ENCODE measurements at regions not wholly inside any gene's neighbourhood (a gene's known extent, or its start where the extent isn't known, plus 50 kb on each side); places are given as distances from the start of the nearest gene placed in this dataset.

DNA sequence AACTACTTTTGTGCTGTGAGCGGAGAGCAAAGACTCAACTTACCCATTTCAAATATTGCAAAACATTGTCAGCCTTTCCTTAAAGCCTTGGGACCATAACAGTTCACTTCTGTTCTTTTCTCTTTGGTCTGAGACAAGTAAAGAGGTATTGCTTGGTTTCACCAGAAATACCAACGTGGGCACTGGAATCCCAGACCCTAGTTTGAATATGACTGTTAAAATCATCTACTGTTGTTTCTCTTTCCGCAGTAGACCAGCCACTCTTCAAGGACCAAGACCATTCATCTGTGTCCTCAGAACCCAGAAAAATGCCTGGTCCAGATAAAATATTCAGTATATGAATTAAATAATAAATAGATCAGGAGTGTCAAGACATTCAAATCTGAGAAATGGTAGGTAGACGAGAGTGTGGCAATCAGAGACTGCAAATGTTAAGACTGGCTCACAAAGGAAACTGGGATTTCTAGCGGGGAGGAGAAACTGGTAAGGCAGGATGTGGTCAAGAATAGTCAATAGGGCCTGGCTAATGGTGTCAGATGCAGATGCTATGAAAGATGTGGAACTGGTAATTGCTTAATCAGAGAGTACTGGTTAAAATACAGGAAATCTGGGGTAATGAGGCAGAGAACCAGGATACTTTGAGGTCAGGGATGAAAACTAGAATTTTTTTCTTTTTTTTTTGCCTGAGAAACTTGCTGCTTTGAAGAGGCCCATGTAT, 82.1 kb upstream of the IL33 start:
- H3K9me3 ChIP-seq (ENCODE audit: control insufficient read depth, insufficient read depth, low read length) = no peaks in the 10 kb centered on the region
- no peak overlapping the region for H3K4me3 ChIP-seq (ENCODE audit: low read depth, low read length)
- no peak for DNase-seq (ENCODE audit: low read depth in 4 of 6, low spot score in 6 of 6)
- no peak overlapping the region for H3K27ac ChIP-seq (ENCODE audit: low read depth, low read length)
- H3K4me1 ChIP-seq (ENCODE audit: control insufficient read depth, insufficient read depth, low read length) = no peaks in the 10 kb centered on the region
- no peaks in the 10 kb centered on the region for H3K36me3 ChIP-seq (ENCODE audit: control insufficient read depth, insufficient read depth, low read length)
- H3K27me3 ChIP-seq (ENCODE audit: control insufficient read depth, insufficient read depth, low read length) = no peaks in the 10 kb centered on the region
- WGBS (ENCODE audit: insufficient coverage) = 78% methylated on average over 2 of the region's 5 CpGs

DNA sequence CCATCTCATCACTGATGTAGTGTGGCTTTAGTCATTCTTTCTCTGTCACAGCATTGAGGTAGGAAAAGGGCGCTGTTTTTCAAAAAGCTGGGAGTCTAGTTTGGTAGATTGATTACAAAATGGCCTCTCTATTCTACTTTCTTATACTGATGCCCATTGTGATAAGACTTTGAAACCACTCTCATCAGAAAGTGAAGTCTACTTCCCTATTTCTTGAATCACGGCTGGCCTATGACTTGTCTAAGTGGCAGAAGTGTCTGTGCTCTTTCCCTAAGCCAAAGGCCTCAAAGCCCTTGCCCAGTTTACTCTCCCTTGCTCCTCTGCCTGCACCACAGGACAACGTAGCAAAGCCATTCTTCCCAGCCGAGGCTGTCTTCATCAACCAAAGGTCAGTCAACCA, 83.0 kb upstream of the IL33 start:
- Histone ChIP-seq H3K27me3 (ENCODE audit: control insufficient read depth, insufficient read depth, low read length) (no peaks in the 10 kb centered on the region), H3K4me3 (ENCODE audit: low read depth, low read length) (no peak overlapping the region), H3K9me3 (ENCODE audit: control insufficient read depth, insufficient read depth, low read length) (no peaks in the 10 kb centered on the region), H3K36me3 (ENCODE audit: control insufficient read depth, insufficient read depth, low read length) (no peaks in the 10 kb centered on the region), H3K27ac (ENCODE audit: low read depth, low read length) (no peak overlapping the region), H3K4me1 (ENCODE audit: control insufficient read depth, insufficient read depth, low read length) (no peaks in the 10 kb centered on the region)
- no peak for DNase-seq (ENCODE audit: low read depth in 4 of 6, low spot score in 6 of 6)
- WGBS (ENCODE audit: insufficient coverage) = 77% methylated on average over 3 of the region's 4 CpGs

DNA sequence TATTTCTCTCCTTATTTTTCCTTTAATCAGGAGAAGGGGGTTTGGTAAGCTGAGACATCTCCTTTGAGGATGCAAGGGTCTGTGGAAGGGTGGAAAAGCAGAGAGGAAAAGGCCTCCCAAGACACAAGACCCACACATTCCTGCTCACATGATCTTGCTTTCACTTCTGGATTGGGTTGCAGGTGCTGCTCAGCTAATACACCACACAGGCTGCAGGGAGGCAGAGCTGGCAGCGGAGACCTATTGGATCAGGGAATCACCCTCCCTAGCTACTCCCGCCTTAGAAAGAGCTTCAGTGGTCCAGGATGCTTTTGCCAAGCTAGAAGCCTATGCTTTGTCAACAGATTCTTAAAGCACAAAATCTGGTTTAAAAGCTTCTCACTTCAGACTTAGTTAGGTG, 87.6 kb upstream of the IL33 start:
- WGBS (ENCODE audit: insufficient coverage) = 86% methylated on average over 1 of the region's 2 CpGs
- Histone ChIP-seq H3K4me1 (ENCODE audit: control insufficient read depth, insufficient read depth, low read length) (no peaks in the 10 kb centered on the region), H3K27ac (ENCODE audit: low read depth, low read length) (no peak overlapping the region), H3K27me3 (ENCODE audit: control insufficient read depth, insufficient read depth, low read length) (no peaks in the 10 kb centered on the region), H3K36me3 (ENCODE audit: control insufficient read depth, insufficient read depth, low read length) (no peaks in the 10 kb centered on the region), H3K4me3 (ENCODE audit: low read depth, low read length) (no peak overlapping the region), H3K9me3 (ENCODE audit: control insufficient read depth, insufficient read depth, low read length) (no peaks in the 10 kb centered on the region)
- no peak for DNase-seq (ENCODE audit: low read depth in 4 of 6, low spot score in 6 of 6)

DNA sequence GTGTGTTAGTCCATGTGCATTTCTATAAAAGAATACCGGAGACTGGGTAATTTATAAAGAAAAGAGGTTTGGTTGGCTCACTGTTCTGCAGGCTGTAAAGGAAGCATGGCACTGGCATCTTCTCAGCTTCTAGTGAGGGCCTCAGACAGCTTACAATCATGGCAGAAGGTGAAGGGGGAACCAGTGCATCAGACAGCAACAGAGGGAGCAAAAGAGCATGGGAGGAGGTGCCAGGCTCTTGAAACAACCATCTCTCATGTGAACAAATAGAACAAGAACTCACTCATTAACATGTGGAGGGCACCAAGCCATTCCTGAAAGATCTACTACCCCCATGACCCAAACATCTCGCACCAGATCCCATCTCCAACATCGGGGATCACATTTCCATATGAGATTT, 89.2 kb upstream of the IL33 start:
- Histone ChIP-seq H3K27me3 (ENCODE audit: control insufficient read depth, insufficient read depth, low read length) (no peaks in the 10 kb centered on the region), H3K9me3 (ENCODE audit: control insufficient read depth, insufficient read depth, low read length) (no peaks in the 10 kb centered on the region), H3K36me3 (ENCODE audit: control insufficient read depth, insufficient read depth, low read length) (no peaks in the 10 kb centered on the region), H3K4me1 (ENCODE audit: control insufficient read depth, insufficient read depth, low read length) (no peaks in the 10 kb centered on the region), H3K27ac (ENCODE audit: low read depth, low read length) (no peak overlapping the region), H3K4me3 (ENCODE audit: low read depth, low read length) (no peak overlapping the region)
- WGBS (ENCODE audit: insufficient coverage) = 83% methylated on average over 1 of the region's 3 CpGs
- DNase-seq (ENCODE audit: low read depth in 4 of 6, low spot score in 6 of 6) = no peak

DNA sequence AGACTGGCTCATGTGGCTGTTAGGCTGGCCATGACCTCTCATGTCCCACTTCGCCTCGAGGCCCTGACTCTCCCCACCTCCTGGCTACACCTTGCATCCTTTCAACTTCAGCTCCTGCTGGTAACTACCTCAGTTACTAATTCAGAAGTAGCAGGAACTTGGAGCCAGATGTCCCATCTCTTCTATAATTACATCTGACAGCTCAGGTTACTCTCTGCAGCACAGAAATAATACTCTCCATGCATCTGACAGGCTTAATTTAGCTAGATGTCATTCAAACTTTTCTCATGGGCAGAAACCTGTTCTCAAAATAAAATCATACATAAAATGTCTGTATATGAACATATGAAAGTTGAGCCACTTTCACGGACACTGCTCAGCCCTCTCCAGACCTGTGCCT, 92.2 kb upstream of the IL33 start:
- H3K27me3 ChIP-seq (ENCODE audit: control insufficient read depth, insufficient read depth, low read length) = no peaks in the 10 kb centered on the region
- 90% methylated on average over 2 of the region's 3 CpGs for WGBS (ENCODE audit: insufficient coverage)
- DNase-seq (ENCODE audit: low read depth in 4 of 6, low spot score in 6 of 6) = no peak
- H3K27ac ChIP-seq (ENCODE audit: low read depth, low read length) = no peak overlapping the region
- no peaks in the 10 kb centered on the region for H3K4me1 ChIP-seq (ENCODE audit: control insufficient read depth, insufficient read depth, low read length)
- no peaks in the 10 kb centered on the region for H3K9me3 ChIP-seq (ENCODE audit: control insufficient read depth, insufficient read depth, low read length)
- H3K4me3 ChIP-seq (ENCODE audit: low read depth, low read length) = no peak overlapping the region
- no peaks in the 10 kb centered on the region for H3K36me3 ChIP-seq (ENCODE audit: control insufficient read depth, insufficient read depth, low read length)

DNA sequence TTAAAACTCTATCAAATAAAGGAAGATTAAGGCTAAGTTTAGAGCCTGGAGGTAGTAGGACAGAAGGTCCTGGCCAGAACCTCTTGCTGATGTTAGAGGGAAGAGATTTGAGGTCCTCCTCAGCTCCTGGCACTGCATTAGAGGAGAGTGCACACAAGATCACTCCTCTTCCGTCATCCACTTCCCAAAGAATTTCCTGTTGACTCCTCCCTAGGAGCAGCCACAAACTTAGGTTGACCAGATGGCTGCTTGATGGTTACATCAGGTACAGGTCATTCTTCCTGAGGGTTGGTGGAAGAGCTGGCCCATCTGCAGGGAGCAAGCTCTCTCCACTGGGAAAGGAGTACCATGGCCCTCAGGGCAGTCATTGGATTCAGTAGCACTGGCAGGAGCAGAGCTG, 93.9 kb upstream of the IL33 start:
- no peak overlapping the region for H3K4me3 ChIP-seq (ENCODE audit: low read depth, low read length)
- no peaks in the 10 kb centered on the region for H3K4me1 ChIP-seq (ENCODE audit: control insufficient read depth, insufficient read depth, low read length)
- H3K27me3 ChIP-seq (ENCODE audit: control insufficient read depth, insufficient read depth, low read length) = no peaks in the 10 kb centered on the region
- WGBS (ENCODE audit: insufficient coverage) = no CpG with 5 or more reads among the region's 1 CpG
- no peak for DNase-seq (ENCODE audit: low read depth in 4 of 6, low spot score in 6 of 6)
- H3K36me3 ChIP-seq (ENCODE audit: control insufficient read depth, insufficient read depth, low read length) = no peaks in the 10 kb centered on the region
- no peaks in the 10 kb centered on the region for H3K9me3 ChIP-seq (ENCODE audit: control insufficient read depth, insufficient read depth, low read length)
- no peak overlapping the region for H3K27ac ChIP-seq (ENCODE audit: low read depth, low read length)

DNA sequence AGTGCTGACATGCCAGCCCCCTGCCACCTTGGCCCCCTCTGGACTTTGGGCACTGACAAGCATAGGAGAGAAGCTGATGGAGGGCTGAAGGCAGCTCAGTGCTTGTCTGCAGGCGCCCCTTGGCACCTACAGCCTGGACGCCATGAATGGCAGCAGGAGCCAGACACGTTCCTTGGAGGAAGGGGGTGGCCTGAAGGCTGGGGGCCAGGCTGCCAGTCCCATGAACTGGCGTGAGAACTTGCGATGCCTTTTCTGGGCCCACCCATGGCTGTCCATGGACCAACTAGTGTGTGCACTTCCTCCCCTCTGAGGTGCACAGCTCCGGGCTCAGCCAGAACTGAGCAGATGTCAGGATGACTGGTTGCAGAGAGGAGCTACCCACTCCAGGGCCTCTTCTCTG, 99.0 kb upstream of the RANBP6 start:
- 97% methylated on average over 6 of the region's 6 CpGs for WGBS (ENCODE audit: insufficient coverage)
- Histone ChIP-seq H3K9me3 (ENCODE audit: control insufficient read depth, insufficient read depth, low read length) (no peaks in the 10 kb centered on the region), H3K36me3 (ENCODE audit: control insufficient read depth, insufficient read depth, low read length) (no peaks in the 10 kb centered on the region), H3K4me3 (ENCODE audit: low read depth, low read length) (no peak overlapping the region), H3K27ac (ENCODE audit: low read depth, low read length) (no peak overlapping the region), H3K27me3 (ENCODE audit: control insufficient read depth, insufficient read depth, low read length) (no peaks in the 10 kb centered on the region), H3K4me1 (ENCODE audit: control insufficient read depth, insufficient read depth, low read length) (no peaks in the 10 kb centered on the region)
- no peak for DNase-seq (ENCODE audit: low read depth in 4 of 6, low spot score in 6 of 6)

DNA sequence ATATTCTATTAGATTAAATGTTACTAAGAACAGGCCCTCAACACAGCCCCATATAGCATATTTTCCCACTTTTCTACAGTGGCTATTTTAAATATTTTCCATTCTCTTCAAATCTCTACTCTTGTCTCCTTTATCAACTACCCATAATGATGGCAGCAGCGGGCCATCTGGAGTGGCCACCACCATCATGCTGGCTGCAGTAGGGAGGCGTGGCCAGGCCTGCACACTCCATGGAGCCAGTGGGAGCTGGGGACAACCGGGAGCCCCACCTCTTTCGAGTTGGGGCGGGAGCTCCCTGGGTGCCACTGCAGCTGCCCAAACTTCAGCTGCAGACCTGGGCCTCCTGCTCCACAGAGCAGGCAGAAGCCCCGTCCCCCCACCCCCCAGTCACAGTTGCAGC, 98.4 kb upstream of the RANBP6 start:
- Histone ChIP-seq H3K4me1 (ENCODE audit: control insufficient read depth, insufficient read depth, low read length) (no peaks in the 10 kb centered on the region), H3K27me3 (ENCODE audit: control insufficient read depth, insufficient read depth, low read length) (no peaks in the 10 kb centered on the region), H3K36me3 (ENCODE audit: control insufficient read depth, insufficient read depth, low read length) (no peaks in the 10 kb centered on the region), H3K4me3 (ENCODE audit: low read depth, low read length) (no peak overlapping the region), H3K9me3 (ENCODE audit: control insufficient read depth, insufficient read depth, low read length) (no peaks in the 10 kb centered on the region), H3K27ac (ENCODE audit: low read depth, low read length) (no peak overlapping the region)
- WGBS (ENCODE audit: insufficient coverage) = 68% methylated on average over 6 of the region's 6 CpGs
- no peak for DNase-seq (ENCODE audit: low read depth in 4 of 6, low spot score in 6 of 6)

DNA sequence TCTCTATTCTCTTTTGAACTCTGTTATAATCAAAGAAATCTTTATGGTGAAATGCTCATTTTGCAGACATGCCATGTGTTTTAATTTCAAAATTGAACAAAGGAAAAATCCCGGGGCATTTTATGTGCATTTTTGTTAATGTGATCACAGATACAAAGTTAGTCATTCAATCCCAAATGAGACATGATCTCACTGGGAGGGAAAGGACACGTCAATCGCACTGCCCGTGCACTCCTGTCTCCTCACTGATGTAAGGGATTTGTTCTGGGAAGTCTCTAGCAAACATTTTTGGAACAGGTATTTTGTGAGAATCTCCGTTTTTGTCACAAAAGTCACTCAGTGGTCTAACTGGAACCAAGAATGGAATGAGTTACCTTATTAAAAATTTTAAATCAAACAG, 97.9 kb upstream of the RANBP6 start:
- 93% methylated on average over 3 of the region's 5 CpGs for WGBS (ENCODE audit: insufficient coverage)
- H3K4me1 ChIP-seq (ENCODE audit: control insufficient read depth, insufficient read depth, low read length) = no peaks in the 10 kb centered on the region
- no peaks in the 10 kb centered on the region for H3K9me3 ChIP-seq (ENCODE audit: control insufficient read depth, insufficient read depth, low read length)
- H3K4me3 ChIP-seq (ENCODE audit: low read depth, low read length) = no peak overlapping the region
- no peak for DNase-seq (ENCODE audit: low read depth in 4 of 6, low spot score in 6 of 6)
- no peaks in the 10 kb centered on the region for H3K36me3 ChIP-seq (ENCODE audit: control insufficient read depth, insufficient read depth, low read length)
- no peaks in the 10 kb centered on the region for H3K27me3 ChIP-seq (ENCODE audit: control insufficient read depth, insufficient read depth, low read length)
- no peak overlapping the region for H3K27ac ChIP-seq (ENCODE audit: low read depth, low read length)

DNA sequence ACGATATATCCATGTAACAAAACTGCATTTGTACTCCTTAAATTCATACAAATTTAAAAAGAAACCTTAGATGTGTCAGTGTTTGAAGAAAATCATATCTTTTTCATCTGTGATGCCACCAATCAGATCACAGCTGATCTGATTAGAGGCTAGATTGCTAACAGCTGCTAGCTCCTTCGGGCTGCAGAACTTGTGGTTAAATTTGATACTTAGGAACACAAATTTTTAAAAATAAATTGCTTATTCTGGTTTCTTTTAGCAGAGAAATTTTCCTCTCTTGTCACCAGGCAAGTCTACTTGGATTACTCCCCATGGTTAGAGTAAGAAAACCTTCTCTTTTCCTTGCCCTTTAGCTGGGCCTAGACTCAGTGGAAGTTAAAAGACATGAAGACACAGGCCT, 94.6 kb upstream of the RANBP6 start:
- WGBS (ENCODE audit: insufficient coverage) = no CpG with 5 or more reads among the region's 2 CpGs
- Histone ChIP-seq H3K4me1 (ENCODE audit: control insufficient read depth, insufficient read depth, low read length) (no peaks in the 10 kb centered on the region), H3K36me3 (ENCODE audit: control insufficient read depth, insufficient read depth, low read length) (no peaks in the 10 kb centered on the region), H3K4me3 (ENCODE audit: low read depth, low read length) (no peak overlapping the region), H3K27me3 (ENCODE audit: control insufficient read depth, insufficient read depth, low read length) (no peaks in the 10 kb centered on the region), H3K27ac (ENCODE audit: low read depth, low read length) (no peak overlapping the region), H3K9me3 (ENCODE audit: control insufficient read depth, insufficient read depth, low read length) (no peaks in the 10 kb centered on the region)
- no peak for DNase-seq (ENCODE audit: low read depth in 4 of 6, low spot score in 6 of 6)

All from spinal cord (tissue), 9 donors.